Osteocyte (in vitro differentiated cells): ENCODE measurements at regions not wholly inside any gene's neighbourhood (a gene's known extent, or its start where the extent isn't known, plus 50 kb on each side); places are given as distances from the start of the nearest gene placed in this dataset.

Experiments
- DNase-seq: peaks from one replicate; pipeline ENCODE4 v3.0.0; 2021; ENCODE audit warnings: mixed read lengths; ENCODE audit not compliant: unreplicated experiment; ENCODE audit errors: extremely low spot score
- H3K27ac Mint-ChIP-seq: one replicate; pipeline ENCODE4 v1.8.0; 2021; ENCODE audit warnings: mild to moderate bottlenecking, mixed read lengths; ENCODE audit not compliant: unreplicated experiment
- H3K27me3 Mint-ChIP-seq: one replicate; pipeline ENCODE4 v1.8.0; 2021; ENCODE audit warnings: mixed read lengths; ENCODE audit not compliant: unreplicated experiment
- H3K36me3 Mint-ChIP-seq: one replicate; pipeline ENCODE4 v1.8.0; 2021; ENCODE audit warnings: mixed read lengths; ENCODE audit not compliant: unreplicated experiment
- H3K4me1 Mint-ChIP-seq: one replicate; pipeline ENCODE4 v1.8.0; 2021; ENCODE audit warnings: mixed read lengths; ENCODE audit not compliant: unreplicated experiment
- H3K4me3 Mint-ChIP-seq: one replicate; pipeline ENCODE4 v1.8.0; 2021; ENCODE audit warnings: mild to moderate bottlenecking, moderate library complexity, mixed read lengths; ENCODE audit not compliant: unreplicated experiment
- H3K9me3 Mint-ChIP-seq: one replicate; pipeline ENCODE4 v1.8.0; 2021; ENCODE audit warnings: mixed read lengths; ENCODE audit not compliant: unreplicated experiment
- TF ChIP-seq, protein P1 (sequence below): fragments of 200-600 bp; sonication (generic); IDR thresholded peaks from 2 replicates; pipeline ENCODE4 v1.5.0; 2021; ENCODE audit warnings: antibody characterized with exemption, mild to moderate bottlenecking, moderate library complexity

- Mint-ChIP-seq H3K9me3 (peaks cover 52% of the 10 kb centered on the region), H3K4me3 (no peak overlapping the region), H3K27me3 (no peaks in the 10 kb centered on the region), H3K36me3 (no peaks in the 10 kb centered on the region), H3K27ac (no peak overlapping the region), H3K4me1 (no peaks in the 10 kb centered on the region)
- DNase-seq: no peak
- TF ChIP-seq, protein P1, sequence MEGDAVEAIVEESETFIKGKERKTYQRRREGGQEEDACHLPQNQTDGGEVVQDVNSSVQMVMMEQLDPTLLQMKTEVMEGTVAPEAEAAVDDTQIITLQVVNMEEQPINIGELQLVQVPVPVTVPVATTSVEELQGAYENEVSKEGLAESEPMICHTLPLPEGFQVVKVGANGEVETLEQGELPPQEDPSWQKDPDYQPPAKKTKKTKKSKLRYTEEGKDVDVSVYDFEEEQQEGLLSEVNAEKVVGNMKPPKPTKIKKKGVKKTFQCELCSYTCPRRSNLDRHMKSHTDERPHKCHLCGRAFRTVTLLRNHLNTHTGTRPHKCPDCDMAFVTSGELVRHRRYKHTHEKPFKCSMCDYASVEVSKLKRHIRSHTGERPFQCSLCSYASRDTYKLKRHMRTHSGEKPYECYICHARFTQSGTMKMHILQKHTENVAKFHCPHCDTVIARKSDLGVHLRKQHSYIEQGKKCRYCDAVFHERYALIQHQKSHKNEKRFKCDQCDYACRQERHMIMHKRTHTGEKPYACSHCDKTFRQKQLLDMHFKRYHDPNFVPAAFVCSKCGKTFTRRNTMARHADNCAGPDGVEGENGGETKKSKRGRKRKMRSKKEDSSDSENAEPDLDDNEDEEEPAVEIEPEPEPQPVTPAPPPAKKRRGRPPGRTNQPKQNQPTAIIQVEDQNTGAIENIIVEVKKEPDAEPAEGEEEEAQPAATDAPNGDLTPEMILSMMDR: no peak
Observed at GRCh38 chr5:4212981-4213819, 617.6 kb downstream of the IRX1 start.

GRCh38 chr5:4215143-4215542 is 619.5 kb downstream of the IRX1 start:
- peaks cover 2% of the 10 kb centered on the region for H3K36me3 Mint-ChIP-seq
- H3K9me3 Mint-ChIP-seq: peaks cover 40% of the 10 kb centered on the region
- no peak overlapping the region for H3K27ac Mint-ChIP-seq
- TF ChIP-seq, protein P1: no peak
- H3K4me3 Mint-ChIP-seq: no peak overlapping the region
- no peak for DNase-seq
- no peaks in the 10 kb centered on the region for H3K27me3 Mint-ChIP-seq
- no peaks in the 10 kb centered on the region for H3K4me1 Mint-ChIP-seq

GRCh38 chr5:4216142-4216541 is 620.5 kb downstream of the IRX1 start:
- Mint-ChIP-seq H3K4me1 (no peaks in the 10 kb centered on the region), H3K9me3 (peaks cover 39% of the 10 kb centered on the region), H3K27me3 (no peaks in the 10 kb centered on the region), H3K27ac (no peak overlapping the region), H3K4me3 (no peak overlapping the region), H3K36me3 (peaks cover 2% of the 10 kb centered on the region)
- TF ChIP-seq, protein P1: no peak
- DNase-seq: no peak

DNA sequence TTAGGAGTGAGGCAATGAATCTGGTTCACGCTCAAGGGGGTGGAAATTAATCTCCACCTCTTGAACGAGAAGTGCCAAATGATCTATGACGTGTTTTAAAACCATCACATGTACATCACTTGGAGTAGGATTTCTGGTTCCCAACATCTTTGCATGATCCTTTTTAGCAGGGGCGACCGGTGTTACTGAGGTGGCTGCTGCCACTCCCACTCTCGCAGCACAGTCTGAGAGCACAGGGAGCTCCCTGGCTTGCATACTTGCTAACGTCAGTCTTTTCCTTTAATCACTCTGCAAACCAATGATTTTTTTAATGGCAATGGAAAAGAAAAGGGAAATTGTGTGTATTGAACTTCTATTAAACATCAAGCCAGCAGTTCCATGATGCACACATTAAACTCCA is 624.4 kb downstream of the IRX1 start:
- H3K4me3 Mint-ChIP-seq: no peak overlapping the region
- no peaks in the 10 kb centered on the region for H3K27me3 Mint-ChIP-seq
- TF ChIP-seq, protein P1: no peak
- no peak overlapping the region for H3K27ac Mint-ChIP-seq
- H3K36me3 Mint-ChIP-seq: peaks cover 2% of the 10 kb centered on the region
- no peaks in the 10 kb centered on the region for H3K4me1 Mint-ChIP-seq
- H3K9me3 Mint-ChIP-seq: peaks cover 37% of the 10 kb centered on the region
- no peak for DNase-seq

- no peak overlapping the region for H3K4me3 Mint-ChIP-seq
- DNase-seq: no peak
- peaks cover 37% of the 10 kb centered on the region for H3K9me3 Mint-ChIP-seq
- TF ChIP-seq, protein P1: no peak
- no peaks in the 10 kb centered on the region for H3K4me1 Mint-ChIP-seq
- peaks cover 2% of the 10 kb centered on the region for H3K36me3 Mint-ChIP-seq
- no peaks in the 10 kb centered on the region for H3K27me3 Mint-ChIP-seq
- H3K27ac Mint-ChIP-seq: no peak overlapping the region
Observed at GRCh38 chr5:4221048-4221447, 625.4 kb downstream of the IRX1 start.
